ENCODE measurements at regions not wholly inside any gene's neighbourhood (a gene's known extent, or its start where the extent isn't known, plus 50 kb on each side); places are given as distances from the start of the nearest gene placed in this dataset.

DNA sequence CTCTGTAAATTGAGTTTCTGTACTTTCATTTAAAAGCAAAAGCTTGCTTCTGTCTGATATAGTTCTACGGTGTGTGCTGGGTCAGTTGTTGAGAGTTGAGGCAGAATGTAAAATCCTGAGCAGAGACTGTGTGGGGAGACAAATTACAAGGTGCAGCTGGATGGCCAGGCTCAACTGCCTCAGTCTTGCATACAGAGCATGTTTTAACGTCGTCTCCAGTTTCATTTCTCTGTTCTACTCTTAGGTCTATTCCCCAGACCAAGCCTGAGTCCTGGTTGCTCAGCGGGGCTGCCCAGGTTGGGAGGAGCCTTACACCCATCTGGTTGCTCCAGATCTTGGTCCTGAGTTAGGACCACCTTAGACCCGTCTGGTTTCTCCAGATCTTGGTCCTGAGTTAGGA is 54.4 kb upstream of the MEDAG start:
- Histone ChIP-seq H3K27me3 (ENCODE audit: control insufficient read depth in 3 of 3, insufficient read depth in 3 of 3, low read length in 3 of 3) (no peaks in the 10 kb centered on the region), H3K27ac (ENCODE audit: low read depth, low read length) (no peak overlapping the region), H3K4me1 (ENCODE audit: control insufficient read depth in 3 of 3, insufficient read depth in 3 of 3, low read length in 3 of 3) (peaks cover 0 to 5% (median 0%) of the 10 kb centered on the region in 3 donors), H3K4me3 (ENCODE audit: low read length in 3 of 3) (no peak overlapping the region), H3K36me3 (ENCODE audit: control insufficient read depth in 3 of 3, insufficient read depth in 3 of 3, low read length in 3 of 3) (no peaks in the 10 kb centered on the region), H3K9ac (ENCODE audit: low read depth in 1 of 3, low read length in 3 of 3) (no peak overlapping the region), H3K9me3 (ENCODE audit: control insufficient read depth in 3 of 3, low read length in 3 of 3) (peaks cover 0 to 3% (median 0%) of the 10 kb centered on the region in 3 donors)

DNA sequence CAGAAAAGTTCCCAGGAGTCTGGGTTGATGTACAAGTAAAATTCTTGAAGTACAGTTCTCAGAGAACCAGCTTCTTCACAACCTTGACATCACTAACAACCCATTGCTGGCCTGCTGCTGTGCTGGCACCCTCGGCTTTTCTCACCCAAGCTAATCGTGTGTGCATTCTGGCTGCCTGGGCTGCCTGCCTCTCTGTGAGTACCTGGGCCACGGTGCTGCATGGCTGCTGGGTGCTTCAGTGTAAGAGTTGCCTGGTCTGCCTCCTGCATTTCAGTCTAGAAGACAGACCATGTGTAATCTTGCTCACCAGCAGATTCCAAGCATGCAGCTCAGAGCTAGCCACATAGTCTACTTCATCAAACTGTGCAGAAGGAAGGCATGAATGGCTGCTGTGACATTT is 50.5 kb upstream of the MEDAG start:
- no peaks in the 10 kb centered on the region for H3K4me1 ChIP-seq (ENCODE audit: control insufficient read depth in 3 of 3, insufficient read depth in 3 of 3, low read length in 3 of 3)
- no peak overlapping the region for H3K9ac ChIP-seq (ENCODE audit: low read depth in 1 of 3, low read length in 3 of 3)
- H3K27ac ChIP-seq (ENCODE audit: low read depth, low read length), result no peak overlapping the region
- H3K27me3 ChIP-seq (ENCODE audit: control insufficient read depth in 3 of 3, insufficient read depth in 3 of 3, low read length in 3 of 3), result no peaks in the 10 kb centered on the region
- H3K4me3 ChIP-seq (ENCODE audit: low read length in 3 of 3), result no peak overlapping the region
- H3K36me3 ChIP-seq (ENCODE audit: control insufficient read depth in 3 of 3, insufficient read depth in 3 of 3, low read length in 3 of 3), result no peaks in the 10 kb centered on the region
- no peaks in the 10 kb centered on the region for H3K9me3 ChIP-seq (ENCODE audit: control insufficient read depth in 3 of 3, low read length in 3 of 3)

DNA sequence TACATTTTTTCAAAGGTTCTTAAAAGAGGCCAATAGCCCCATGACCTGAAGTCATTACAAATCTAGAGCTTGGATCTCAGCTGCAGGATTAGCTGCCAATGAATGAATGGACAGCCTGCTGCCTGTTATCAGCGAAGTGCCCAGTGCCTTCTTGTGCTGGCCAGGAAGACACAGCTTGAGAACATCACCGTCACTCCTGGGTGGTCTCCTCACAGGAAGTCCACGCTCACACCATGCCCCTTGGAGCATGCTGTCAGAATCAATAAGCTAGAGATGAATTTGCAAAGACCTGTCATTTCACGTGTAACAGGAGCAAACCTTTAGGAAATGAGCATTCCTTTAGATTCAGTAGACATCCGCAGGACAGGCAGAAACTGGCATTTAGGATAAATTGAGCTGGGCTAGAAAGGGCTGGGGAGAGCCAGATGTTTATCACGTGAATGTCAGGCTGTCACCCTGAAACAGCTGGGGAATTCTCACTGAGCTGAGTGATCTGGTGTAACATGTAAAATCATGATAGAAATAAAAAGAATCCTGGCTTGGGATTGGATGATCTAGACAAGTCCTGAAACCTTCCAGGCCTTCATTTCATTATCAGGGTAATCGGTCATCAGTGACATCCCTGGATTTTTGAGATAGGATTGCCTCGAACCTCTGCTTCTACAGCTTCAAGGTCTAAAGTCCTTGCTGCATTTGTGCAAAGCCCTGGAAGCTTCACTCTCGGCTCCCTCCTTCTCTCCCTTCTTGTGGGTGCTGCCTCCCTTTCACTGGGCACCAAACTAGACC is 49.9 kb upstream of the MEDAG start:
- Histone ChIP-seq H3K9ac (ENCODE audit: low read depth in 1 of 3, low read length in 3 of 3) (no peak overlapping the region), H3K4me3 (ENCODE audit: low read length in 3 of 3) (no peak overlapping the region), H3K4me1 (ENCODE audit: control insufficient read depth in 3 of 3, insufficient read depth in 3 of 3, low read length in 3 of 3) (no peaks in the 10 kb centered on the region), H3K27ac (ENCODE audit: low read depth, low read length) (no peak overlapping the region), H3K36me3 (ENCODE audit: control insufficient read depth in 3 of 3, insufficient read depth in 3 of 3, low read length in 3 of 3) (no peaks in the 10 kb centered on the region), H3K9me3 (ENCODE audit: control insufficient read depth in 3 of 3, low read length in 3 of 3) (no peaks in the 10 kb centered on the region), H3K27me3 (ENCODE audit: control insufficient read depth in 3 of 3, insufficient read depth in 3 of 3, low read length in 3 of 3) (no peaks in the 10 kb centered on the region)
